ENCODE measurements at regions not wholly inside any gene's neighbourhood (a gene's known extent, or its start where the extent isn't known, plus 50 kb on each side); places are given as distances from the start of the nearest gene placed in this dataset.

DNA sequence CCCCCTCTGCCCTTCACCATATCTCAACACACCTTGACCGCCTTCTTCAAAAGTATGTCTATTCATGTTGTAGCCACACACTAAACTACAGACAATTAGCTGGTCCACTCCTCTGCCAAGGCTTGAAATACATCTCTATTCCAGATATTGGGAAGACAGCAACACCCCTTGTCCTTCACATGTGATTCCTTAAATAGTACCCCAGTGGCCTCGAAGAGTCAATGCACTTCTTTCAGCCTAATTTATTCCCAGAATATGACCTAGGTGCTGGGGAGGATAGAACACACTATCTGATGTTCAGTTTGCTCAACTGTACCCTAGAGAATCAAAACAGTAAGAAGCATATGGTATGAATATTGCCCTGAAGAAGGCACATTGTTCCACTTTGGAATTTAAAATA, 82.4 kb upstream of the DACH1 start:
- Histone ChIP-seq H3K79me2 (ENCODE audit: insufficient read depth, low read length) (no peaks in the 10 kb centered on the region), H3K4me2 (ENCODE audit: insufficient read depth, low read length) (no peak overlapping the region), H3K9ac (ENCODE audit: low read depth, low read length) (no peak overlapping the region), H3K27ac (ENCODE audit: low read length) (no peak overlapping the region), H4K20me1 (ENCODE audit: insufficient read depth, low read length) (no peaks in the 10 kb centered on the region), H3K36me3 (ENCODE audit: insufficient read depth, low read length) (no peaks in the 10 kb centered on the region), H3K9me3 (ENCODE audit: insufficient read depth, low read length, severe bottlenecking) (no peaks in the 10 kb centered on the region), H3K4me3 (ENCODE audit: low read depth in 1 of 2, low read length in 2 of 2) (no peak overlapping the region), H3K4me1 (ENCODE audit: insufficient read depth, low read length) (no peaks in the 10 kb centered on the region), H3K27me3 (ENCODE audit: insufficient read depth, low read length, poor library complexity) (no peaks in the 10 kb centered on the region), H2AFZ (ENCODE audit: low read depth, low read length) (no peak overlapping the region)
- no peak for DNase-seq
- TF ChIP-seq, protein P1, sequence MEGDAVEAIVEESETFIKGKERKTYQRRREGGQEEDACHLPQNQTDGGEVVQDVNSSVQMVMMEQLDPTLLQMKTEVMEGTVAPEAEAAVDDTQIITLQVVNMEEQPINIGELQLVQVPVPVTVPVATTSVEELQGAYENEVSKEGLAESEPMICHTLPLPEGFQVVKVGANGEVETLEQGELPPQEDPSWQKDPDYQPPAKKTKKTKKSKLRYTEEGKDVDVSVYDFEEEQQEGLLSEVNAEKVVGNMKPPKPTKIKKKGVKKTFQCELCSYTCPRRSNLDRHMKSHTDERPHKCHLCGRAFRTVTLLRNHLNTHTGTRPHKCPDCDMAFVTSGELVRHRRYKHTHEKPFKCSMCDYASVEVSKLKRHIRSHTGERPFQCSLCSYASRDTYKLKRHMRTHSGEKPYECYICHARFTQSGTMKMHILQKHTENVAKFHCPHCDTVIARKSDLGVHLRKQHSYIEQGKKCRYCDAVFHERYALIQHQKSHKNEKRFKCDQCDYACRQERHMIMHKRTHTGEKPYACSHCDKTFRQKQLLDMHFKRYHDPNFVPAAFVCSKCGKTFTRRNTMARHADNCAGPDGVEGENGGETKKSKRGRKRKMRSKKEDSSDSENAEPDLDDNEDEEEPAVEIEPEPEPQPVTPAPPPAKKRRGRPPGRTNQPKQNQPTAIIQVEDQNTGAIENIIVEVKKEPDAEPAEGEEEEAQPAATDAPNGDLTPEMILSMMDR (IDR thresholded peaks at IDR 0.05; ENCODE audit: borderline replicate concordance, extremely low read depth, low read length, poor library complexity, severe bottlenecking), result no peak
- TF ChIP-seq EZH2 (IDR thresholded peaks at IDR 0.05; ENCODE audit: borderline replicate concordance, low read depth, low read length, severe bottlenecking), result no peak
- no peak for ATAC-seq (ENCODE audit: insufficient read depth, low read depth)

DNA sequence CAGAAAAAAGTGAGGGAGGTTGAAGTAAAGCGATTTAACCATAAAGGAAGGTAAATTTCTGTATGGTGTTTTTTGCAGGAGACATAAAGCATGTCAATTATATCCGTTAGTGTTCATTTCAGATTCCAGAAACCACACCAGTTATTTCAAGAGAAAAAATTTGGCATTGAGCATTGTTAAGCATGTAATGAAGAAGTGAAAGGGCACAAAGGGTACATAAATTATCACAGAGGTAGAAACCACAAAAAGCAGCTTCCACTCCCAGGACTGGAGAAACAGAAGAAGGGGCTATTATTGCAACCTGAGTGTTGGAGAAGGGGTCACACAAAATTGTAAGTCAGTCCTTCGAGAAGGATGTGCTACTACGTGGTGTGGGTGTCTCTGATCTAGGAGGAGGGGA, 72.2 kb upstream of the DACH1 start:
- Histone ChIP-seq H3K79me2 (ENCODE audit: insufficient read depth, low read length) (no peaks in the 10 kb centered on the region), H4K20me1 (ENCODE audit: insufficient read depth, low read length) (no peaks in the 10 kb centered on the region), H3K36me3 (ENCODE audit: insufficient read depth, low read length) (no peaks in the 10 kb centered on the region), H3K9ac (ENCODE audit: low read depth, low read length) (no peak overlapping the region), H3K9me3 (ENCODE audit: insufficient read depth, low read length, severe bottlenecking) (no peaks in the 10 kb centered on the region), H2AFZ (ENCODE audit: low read depth, low read length) (no peak overlapping the region), H3K4me2 (ENCODE audit: insufficient read depth, low read length) (no peak overlapping the region), H3K4me1 (ENCODE audit: insufficient read depth, low read length) (no peaks in the 10 kb centered on the region), H3K27me3 (ENCODE audit: insufficient read depth, low read length, poor library complexity) (no peaks in the 10 kb centered on the region), H3K4me3 (ENCODE audit: low read depth in 1 of 2, low read length in 2 of 2) (no peak overlapping the region), H3K27ac (ENCODE audit: low read length) (no peak overlapping the region)
- DNase-seq (no peak), ATAC-seq (ENCODE audit: insufficient read depth, low read depth) (no peak)
- no peak for TF ChIP-seq EZH2 (IDR thresholded peaks at IDR 0.05; ENCODE audit: borderline replicate concordance, low read depth, low read length, severe bottlenecking)
- TF ChIP-seq, protein P1 (IDR thresholded peaks at IDR 0.05; ENCODE audit: borderline replicate concordance, extremely low read depth, low read length, poor library complexity, severe bottlenecking), result no peak

DNA sequence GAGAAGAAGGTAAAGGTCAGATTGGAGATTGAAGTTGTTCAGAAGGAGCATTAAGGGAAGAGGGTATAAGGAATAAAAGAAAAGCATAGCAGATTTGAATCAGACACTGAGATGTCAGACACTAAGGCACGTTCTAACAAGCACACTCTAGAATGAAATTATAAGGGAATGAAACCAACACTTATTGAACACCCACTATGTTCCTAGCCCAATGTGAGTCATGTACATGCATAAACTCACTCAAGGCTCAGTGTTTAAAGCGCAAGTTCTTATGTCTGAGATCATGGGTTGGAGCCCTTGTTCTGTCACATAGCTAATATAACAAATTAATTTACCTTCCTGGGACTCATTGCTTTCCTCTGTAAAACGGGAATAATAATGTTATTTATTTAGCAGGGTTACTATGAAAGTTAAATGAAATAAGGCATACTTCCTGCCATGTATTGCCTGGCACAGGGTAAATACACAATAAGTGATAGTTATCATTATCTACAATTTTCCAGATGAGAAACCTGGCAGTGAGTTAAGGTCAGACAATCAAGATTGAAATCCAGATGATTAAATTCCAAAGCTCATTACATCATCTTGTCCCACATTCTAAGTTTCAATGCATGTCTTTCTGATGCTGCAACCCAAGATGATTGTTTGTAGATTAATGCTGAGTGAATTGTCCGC, 68.3 kb upstream of the DACH1 start:
- no peak for DNase-seq
- no peak for ATAC-seq (ENCODE audit: insufficient read depth, low read depth)

More for the DNA sequence above, 68.3 kb upstream of the DACH1 start:
- H3K4me1 ChIP-seq (ENCODE audit: insufficient read depth, low read length), result no peaks in the 10 kb centered on the region
- H4K20me1 ChIP-seq (ENCODE audit: insufficient read depth, low read length), result no peaks in the 10 kb centered on the region
- TF ChIP-seq, protein P1 (IDR thresholded peaks at IDR 0.05; ENCODE audit: borderline replicate concordance, extremely low read depth, low read length, poor library complexity, severe bottlenecking), result no peak
- TF ChIP-seq EZH2 (IDR thresholded peaks at IDR 0.05; ENCODE audit: borderline replicate concordance, low read depth, low read length, severe bottlenecking), result no peak
- no peaks in the 10 kb centered on the region for H3K27me3 ChIP-seq (ENCODE audit: insufficient read depth, low read length, poor library complexity)
- no peak overlapping the region for H3K4me2 ChIP-seq (ENCODE audit: insufficient read depth, low read length)
- no peak overlapping the region for H3K4me3 ChIP-seq (ENCODE audit: low read depth in 1 of 2, low read length in 2 of 2)
- H3K9me3 ChIP-seq (ENCODE audit: insufficient read depth, low read length, severe bottlenecking), result no peaks in the 10 kb centered on the region
- no peak overlapping the region for H3K27ac ChIP-seq (ENCODE audit: low read length)
- no peak overlapping the region for H3K9ac ChIP-seq (ENCODE audit: low read depth, low read length)
- no peaks in the 10 kb centered on the region for H3K79me2 ChIP-seq (ENCODE audit: insufficient read depth, low read length)
- H2AFZ ChIP-seq (ENCODE audit: low read depth, low read length), result no peak overlapping the region
- no peaks in the 10 kb centered on the region for H3K36me3 ChIP-seq (ENCODE audit: insufficient read depth, low read length)

All from DND-41 (cell line).